ENCODE measurements at regions not wholly inside any gene's neighbourhood (a gene's known extent, or its start where the extent isn't known, plus 50 kb on each side); places are given as distances from the start of the nearest gene placed in this dataset.

DNA sequence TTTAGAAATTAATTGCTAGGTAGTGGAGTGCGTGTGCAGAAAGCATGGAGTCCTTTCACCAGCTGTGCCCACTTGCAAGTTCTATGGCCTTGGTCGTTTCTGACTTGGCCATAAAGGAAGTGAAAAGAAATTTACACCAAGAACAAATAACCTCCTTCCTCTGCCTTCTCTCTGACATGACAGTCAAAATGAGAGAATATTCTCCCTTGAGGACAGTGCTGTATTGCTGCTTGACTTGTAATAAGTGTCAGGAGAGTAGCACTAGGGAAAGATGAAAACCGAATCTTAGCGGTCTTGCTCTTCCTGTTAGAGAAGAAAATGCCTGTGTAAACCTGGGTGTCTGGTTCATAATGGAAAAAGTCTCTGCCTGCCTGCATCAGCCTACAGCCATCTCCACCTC, 333.1 kb upstream of the RAG2 start:
- no peak for DNase-seq (ENCODE audit: insufficient read length, low spot score, missing footprints)
- TF ChIP-seq, protein P1, sequence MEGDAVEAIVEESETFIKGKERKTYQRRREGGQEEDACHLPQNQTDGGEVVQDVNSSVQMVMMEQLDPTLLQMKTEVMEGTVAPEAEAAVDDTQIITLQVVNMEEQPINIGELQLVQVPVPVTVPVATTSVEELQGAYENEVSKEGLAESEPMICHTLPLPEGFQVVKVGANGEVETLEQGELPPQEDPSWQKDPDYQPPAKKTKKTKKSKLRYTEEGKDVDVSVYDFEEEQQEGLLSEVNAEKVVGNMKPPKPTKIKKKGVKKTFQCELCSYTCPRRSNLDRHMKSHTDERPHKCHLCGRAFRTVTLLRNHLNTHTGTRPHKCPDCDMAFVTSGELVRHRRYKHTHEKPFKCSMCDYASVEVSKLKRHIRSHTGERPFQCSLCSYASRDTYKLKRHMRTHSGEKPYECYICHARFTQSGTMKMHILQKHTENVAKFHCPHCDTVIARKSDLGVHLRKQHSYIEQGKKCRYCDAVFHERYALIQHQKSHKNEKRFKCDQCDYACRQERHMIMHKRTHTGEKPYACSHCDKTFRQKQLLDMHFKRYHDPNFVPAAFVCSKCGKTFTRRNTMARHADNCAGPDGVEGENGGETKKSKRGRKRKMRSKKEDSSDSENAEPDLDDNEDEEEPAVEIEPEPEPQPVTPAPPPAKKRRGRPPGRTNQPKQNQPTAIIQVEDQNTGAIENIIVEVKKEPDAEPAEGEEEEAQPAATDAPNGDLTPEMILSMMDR (IDR thresholded peaks at IDR 0.05; ENCODE audit: extremely low read depth, low read depth, low read length) = no peak
- H3K4me3 ChIP-seq (ENCODE audit: insufficient read depth, low read length) = no peak overlapping the region
- H3K27ac ChIP-seq (ENCODE audit: low read depth, low read length) = no peak overlapping the region
- no peaks in the 10 kb centered on the region for H4K20me1 ChIP-seq (ENCODE audit: insufficient read depth, low read length)
- H3K27me3 ChIP-seq (ENCODE audit: insufficient read depth, low read length) = no peaks in the 10 kb centered on the region
- H3K79me2 ChIP-seq (ENCODE audit: insufficient read depth, low read length) = no peaks in the 10 kb centered on the region
- H3K4me1 ChIP-seq (ENCODE audit: insufficient read depth, low read length) = no peaks in the 10 kb centered on the region
- no peaks in the 10 kb centered on the region for H3K9me3 ChIP-seq (ENCODE audit: low read depth, low read length)
- no peak overlapping the region for H2AFZ ChIP-seq (ENCODE audit: low read length)
- no peak overlapping the region for H3K4me2 ChIP-seq (ENCODE audit: insufficient read depth, low read length)
- H3K36me3 ChIP-seq (ENCODE audit: insufficient read depth, low read length) = no peaks in the 10 kb centered on the region

DNA sequence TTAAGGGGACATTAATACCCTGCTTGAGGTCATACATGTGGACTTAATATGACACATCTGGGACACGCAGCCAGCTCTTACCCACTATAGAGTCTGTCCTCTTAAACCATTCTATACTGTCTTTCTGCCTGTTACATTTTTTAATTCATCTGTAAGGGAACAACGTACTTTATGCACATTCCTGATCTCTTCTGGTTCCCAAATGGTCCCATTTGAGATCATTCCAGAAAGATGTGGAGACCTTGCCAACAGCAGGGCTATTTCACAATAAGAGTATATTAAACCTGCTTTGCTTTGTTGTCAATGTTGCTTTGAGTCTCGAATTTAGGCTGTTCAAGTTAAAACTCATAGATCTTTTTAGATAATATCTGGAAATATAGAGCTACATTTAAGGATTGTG, 332.2 kb upstream of the RAG2 start:
- H3K79me2 ChIP-seq (ENCODE audit: insufficient read depth, low read length) = no peaks in the 10 kb centered on the region
- H3K4me1 ChIP-seq (ENCODE audit: insufficient read depth, low read length) = no peaks in the 10 kb centered on the region
- H3K9me3 ChIP-seq (ENCODE audit: low read depth, low read length) = no peaks in the 10 kb centered on the region
- no peak for DNase-seq (ENCODE audit: insufficient read length, low spot score, missing footprints)
- H3K4me3 ChIP-seq (ENCODE audit: insufficient read depth, low read length) = no peak overlapping the region
- no peaks in the 10 kb centered on the region for H4K20me1 ChIP-seq (ENCODE audit: insufficient read depth, low read length)
- no peaks in the 10 kb centered on the region for H3K36me3 ChIP-seq (ENCODE audit: insufficient read depth, low read length)
- no peak overlapping the region for H3K4me2 ChIP-seq (ENCODE audit: insufficient read depth, low read length)
- no peaks in the 10 kb centered on the region for H3K27me3 ChIP-seq (ENCODE audit: insufficient read depth, low read length)
- TF ChIP-seq, protein P1 (IDR thresholded peaks at IDR 0.05; ENCODE audit: extremely low read depth, low read depth, low read length) = no peak
- no peak overlapping the region for H2AFZ ChIP-seq (ENCODE audit: low read length)
- no peak overlapping the region for H3K27ac ChIP-seq (ENCODE audit: low read depth, low read length)

DNA sequence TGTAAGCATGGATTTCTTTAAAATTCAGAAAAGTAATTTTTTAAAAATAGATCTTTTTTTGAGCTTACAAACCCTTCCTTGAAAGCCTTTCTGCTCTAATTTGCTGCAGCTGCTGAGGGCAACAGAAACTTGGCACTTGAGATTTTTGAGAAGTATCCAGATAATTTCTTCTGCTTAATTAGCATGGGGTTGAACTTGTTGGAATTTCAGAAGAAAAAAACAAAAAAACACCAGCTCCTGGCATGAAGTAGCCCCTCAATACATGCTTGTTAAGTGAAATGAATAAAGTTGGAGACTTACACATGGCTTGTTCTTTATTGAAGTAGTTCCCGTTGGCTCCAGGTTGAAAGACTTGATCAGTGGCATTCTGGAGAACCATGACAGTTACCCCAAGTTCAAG, 331.4 kb upstream of the RAG2 start:
- Histone ChIP-seq H3K79me2 (ENCODE audit: insufficient read depth, low read length) (no peaks in the 10 kb centered on the region), H3K27me3 (ENCODE audit: insufficient read depth, low read length) (no peaks in the 10 kb centered on the region), H3K4me1 (ENCODE audit: insufficient read depth, low read length) (no peaks in the 10 kb centered on the region), H3K4me3 (ENCODE audit: insufficient read depth, low read length) (no peak overlapping the region), H3K9me3 (ENCODE audit: low read depth, low read length) (no peaks in the 10 kb centered on the region), H3K36me3 (ENCODE audit: insufficient read depth, low read length) (no peaks in the 10 kb centered on the region), H2AFZ (ENCODE audit: low read length) (no peak overlapping the region), H3K27ac (ENCODE audit: low read depth, low read length) (no peak overlapping the region), H3K4me2 (ENCODE audit: insufficient read depth, low read length) (no peak overlapping the region), H4K20me1 (ENCODE audit: insufficient read depth, low read length) (no peaks in the 10 kb centered on the region)
- DNase-seq (ENCODE audit: insufficient read length, low spot score, missing footprints) = no peak
- TF ChIP-seq, protein P1 (IDR thresholded peaks at IDR 0.05; ENCODE audit: extremely low read depth, low read depth, low read length) = no peak

DNA sequence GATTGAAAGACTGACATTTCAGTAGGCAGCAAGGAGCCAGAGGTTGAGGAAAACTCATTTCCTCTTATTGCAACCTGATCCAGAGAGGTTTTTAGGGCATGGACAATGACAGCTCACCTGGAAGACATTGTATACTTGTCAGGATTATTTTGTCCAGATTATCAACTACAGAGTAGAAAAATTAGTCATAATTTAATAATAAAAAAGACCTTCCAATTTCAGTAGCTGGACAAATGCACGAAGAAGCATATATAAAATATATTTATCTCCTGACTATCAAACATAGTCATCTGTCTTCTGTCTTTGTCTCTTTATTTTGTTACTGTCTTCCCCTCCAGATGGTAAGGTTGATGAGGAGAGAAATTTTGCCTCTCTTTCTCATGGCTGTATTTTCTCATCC, 330.6 kb upstream of the RAG2 start:
- Histone ChIP-seq H3K27me3 (ENCODE audit: insufficient read depth, low read length) (no peaks in the 10 kb centered on the region), H2AFZ (ENCODE audit: low read length) (no peak overlapping the region), H3K4me1 (ENCODE audit: insufficient read depth, low read length) (no peaks in the 10 kb centered on the region), H3K4me3 (ENCODE audit: insufficient read depth, low read length) (no peak overlapping the region), H4K20me1 (ENCODE audit: insufficient read depth, low read length) (no peaks in the 10 kb centered on the region), H3K79me2 (ENCODE audit: insufficient read depth, low read length) (no peaks in the 10 kb centered on the region), H3K4me2 (ENCODE audit: insufficient read depth, low read length) (no peak overlapping the region), H3K36me3 (ENCODE audit: insufficient read depth, low read length) (no peaks in the 10 kb centered on the region), H3K9me3 (ENCODE audit: low read depth, low read length) (no peaks in the 10 kb centered on the region), H3K27ac (ENCODE audit: low read depth, low read length) (no peak overlapping the region)
- DNase-seq (ENCODE audit: insufficient read length, low spot score, missing footprints) = no peak
- TF ChIP-seq, protein P1 (IDR thresholded peaks at IDR 0.05; ENCODE audit: extremely low read depth, low read depth, low read length) = no peak

Data from osteoblast (primary cell).